ENCODE measurements at regions not wholly inside any gene's neighbourhood (a gene's known extent, or its start where the extent isn't known, plus 50 kb on each side); places are given as distances from the start of the nearest gene placed in this dataset.

- Histone ChIP-seq H3K27me3 (ENCODE audit: control insufficient read depth in 1 of 2, insufficient read depth in 2 of 2, low read length in 2 of 2) (no peaks in the 10 kb centered on the region; a peak in 2 of 5 replicates), H2AFZ (ENCODE audit: low read length) (no peak overlapping the region), H3K36me3 (replicated peaks in 1 of 2; ENCODE audit: control insufficient read depth in 1 of 2, insufficient read depth in 2 of 2, low read length in 2 of 2) (no peaks in the 10 kb centered on the region), H4K20me1 (ENCODE audit: insufficient read depth, low read length) (no peaks in the 10 kb centered on the region), H3K4me3 (replicated peaks in 1 of 3; ENCODE audit: insufficient read depth in 1 of 3, low read depth in 2 of 3, low read length in 3 of 3) (no peak overlapping the region), H3K4me2 (ENCODE audit: low read depth, low read length) (no peak overlapping the region), H3K79me2 (ENCODE audit: insufficient read depth, low read length) (no peaks in the 10 kb centered on the region), H3K4me1 (ENCODE audit: insufficient read depth, low read length) (peaks cover 46% of the 10 kb centered on the region), H3K27ac (ENCODE audit: extremely low read length, insufficient read depth, low read length) (no peak overlapping the region), H3K9ac (ENCODE audit: insufficient read depth, low read depth, low read length) (no peak overlapping the region), H3K9me3 (ENCODE audit: low read length) (no peaks in the 10 kb centered on the region)
- ChIA-PET CTCF (ENCODE audit: low intra/inter-chr PET ratio, low total read pairs) (no interaction called here), POLR2A (no interaction called here)
- no peak for ATAC-seq
- BruUV-seq (replicated peaks), result no TSS peak
- no peak for FAIRE-seq
- no peak for DNase-seq (ENCODE audit: low spot score)
- intact Hi-C loops (cut with micrococcal nuclease; ENCODE audit: unreplicated experiment), result loop anchor here (10.0 kb wide), 1 partner anchor 438 kb away; no protein-coding TSS in a partner anchor
- in situ Hi-C loops (cut with HindIII; ENCODE audit: extremely low pct_ligation_motif_present, low pct_unique_long_range_greater_than_20kb), result no loop called here
- no peak for TF ChIP-seq ZNF775 (CRISPR knock-in tag; IDR thresholded peaks at IDR 0.05; ENCODE audit: borderline replicate concordance)
- TF ChIP-seq DR1 (CRISPR knock-in tag; IDR thresholded peaks at IDR 0.05), result no peak
- no peak for TF ChIP-seq ZNF430 (CRISPR knock-in tag; IDR thresholded peaks at IDR 0.05)
- WGBS (ENCODE audit: low lambda C conversion rate), result 62% methylated on average over 5 of the region's 5 CpGs
Measured at GRCh38 chr12:116433249-116433648, 125.9 kb upstream of the MAP1LC3B2 start.

GRCh38 chr12:116434155-116435011 is 124.8 kb upstream of the MAP1LC3B2 start:
- WGBS (ENCODE audit: low lambda C conversion rate), result 16% methylated on average over 17 of the region's 17 CpGs
- peak; percentile 18; the same call in 1 of the 2 replicates for TF ChIP-seq HNRNPL (IDR thresholded peaks at IDR 0.05; ENCODE audit: low read depth, low read length)
- no peak for TF ChIP-seq SP4 (CRISPR knock-in tag; IDR thresholded peaks at IDR 0.05)
- 0 out of 2 replicates have a peak, but pooled peaks have one; percentile 20 for TF ChIP-seq CEBPG (CRISPR knock-in tag; IDR thresholded peaks at IDR 0.05)
- TF ChIP-seq ZNF3 (CRISPR knock-in tag; IDR thresholded peaks at IDR 0.05), result no peak
- TF ChIP-seq AKNA (CRISPR knock-in tag; IDR thresholded peaks at IDR 0.05; ENCODE audit: borderline replicate concordance), result no peak
- no peak for TF ChIP-seq TBX2 (CRISPR knock-in tag; IDR thresholded peaks at IDR 0.05; ENCODE audit: borderline replicate concordance)
- no peak for TF ChIP-seq PCBP1 (IDR thresholded peaks at IDR 0.05; ENCODE audit: borderline replicate concordance, low read depth, low read length)
- no peak for TF ChIP-seq ZNF784 (CRISPR knock-in tag; IDR thresholded peaks at IDR 0.05; ENCODE audit: borderline replicate concordance)
- TF ChIP-seq ZFY (CRISPR knock-in tag; IDR thresholded peaks at IDR 0.05), result no peak

More at GRCh38 chr12:116434155-116435011, 124.8 kb upstream of the MAP1LC3B2 start:
- in situ Hi-C loops (cut with HindIII; ENCODE audit: extremely low pct_ligation_motif_present, low pct_unique_long_range_greater_than_20kb), result no loop called here
- no peak overlapping the region for H3K27ac ChIP-seq (ENCODE audit: extremely low read length, insufficient read depth, low read length)
- no peak overlapping the region; a peak in 1 of 6 replicates for H3K4me3 ChIP-seq (replicated peaks in 1 of 3; ENCODE audit: insufficient read depth in 1 of 3, low read depth in 2 of 3, low read length in 3 of 3)
- POLR2A ChIA-PET, result no interaction called here
- BruUV-seq (replicated peaks), result no TSS peak
- ATAC-seq (peak; percentile 29), DNase-seq (ENCODE audit: low spot score) (no peak), FAIRE-seq (no peak)
- H3K79me2 ChIP-seq (ENCODE audit: insufficient read depth, low read length), result no peaks in the 10 kb centered on the region
- no peaks in the 10 kb centered on the region for H3K9me3 ChIP-seq (ENCODE audit: low read length)
- H3K9ac ChIP-seq (ENCODE audit: insufficient read depth, low read depth, low read length), result no peak overlapping the region
- H3K4me2 ChIP-seq (ENCODE audit: low read depth, low read length), result 0 out of 2 replicates have a peak overlapping the region, but pooled peaks have one; percentile 32
- intact Hi-C loops (cut with micrococcal nuclease; ENCODE audit: unreplicated experiment), result loop anchor here (10.0 kb wide), 1 partner anchor 440 kb away; no protein-coding TSS in a partner anchor
- no peak overlapping the region for H2AFZ ChIP-seq (ENCODE audit: low read length)
- peaks cover 46% of the 10 kb centered on the region for H3K4me1 ChIP-seq (ENCODE audit: insufficient read depth, low read length)
- CTCF ChIA-PET (ENCODE audit: low intra/inter-chr PET ratio, low total read pairs), result no interaction called here
- H3K36me3 ChIP-seq (replicated peaks in 1 of 2; ENCODE audit: control insufficient read depth in 1 of 2, insufficient read depth in 2 of 2, low read length in 2 of 2), result no peaks in the 10 kb centered on the region
- no peaks in the 10 kb centered on the region for H4K20me1 ChIP-seq (ENCODE audit: insufficient read depth, low read length)
- peaks cover 0 to 1% of the 10 kb centered on the region in 2 experiments; a peak in 2 of 5 replicates for H3K27me3 ChIP-seq (ENCODE audit: control insufficient read depth in 1 of 2, insufficient read depth in 2 of 2, low read length in 2 of 2)
